Stomach (tissue), 8 donors: ENCODE measurements at regions not wholly inside any gene's neighbourhood (a gene's known extent, or its start where the extent isn't known, plus 50 kb on each side); places are given as distances from the start of the nearest gene placed in this dataset.

Experiments
- DNase-seq, 2 donors: peaks; one replicate each; pipeline versions ENCODE4 v3.0.0 to v3.0.0-alpha.2; 2013 to 2019
- H3K27ac ChIP-seq, 5 donors: fragments of 200-600 bp in 4 of 5; sonication (generic) in 4 of 5; one replicate each; pipeline ENCODE4 v1.5.1; 2013 to 2019; ENCODE audit warnings: mild to moderate bottlenecking in 1 of 5, moderate library complexity in 1 of 5
- H3K27me3 ChIP-seq, 3 donors: fragments of 200-600 bp; sonication (generic); one replicate each; pipeline ENCODE4 v1.5.1; 2017 to 2019; ENCODE audit warnings: mixed run types in 1 of 3
- H3K36me3 ChIP-seq, 4 donors: fragments of 200-600 bp; sonication (generic); 1 replicate in 3 of 4; 2 replicates in 1 of 4; pipeline ENCODE4 v1.5.1; 2016 to 2019
- H3K4me1 ChIP-seq, 4 donors: fragments of 200-600 bp; sonication (generic); one replicate each; pipeline ENCODE4 v1.5.1; 2016 to 2019
- H3K4me3 ChIP-seq, 4 donors: fragments of 200-600 bp; sonication (generic) in 3 of 4; one replicate each; pipeline ENCODE4 v1.5.1; 2016 to 2019; ENCODE audit warnings: mild to moderate bottlenecking in 1 of 4
- H3K9me3 ChIP-seq, 4 donors: fragments of 200-600 bp; sonication (generic); one replicate each; pipeline ENCODE4 v1.5.1; 2016 to 2019
- CTCF ChIP-seq, 7 experiments: fragments of 450-650 bp in 4 of 7; fragments of 200-600 bp in 3 of 7; sonication (generic) in 3 of 7; IDR thresholded peaks; one replicate each; pipeline ENCODE4 v1.5.1; 2016 to 2019; ENCODE audit warnings: antibody characterized with exemption in 7 of 7, control low read depth in 2 of 7, mild to moderate bottlenecking in 1 of 7
- EP300 ChIP-seq: sonication (generic); formaldehyde crosslinking; IDR thresholded peaks from one replicate; pipeline ENCODE4 v1.6.1; 2017; ENCODE audit warnings: antibody characterized with exemption
- POLR2A ChIP-seq, 4 donors: fragments of 450-650 bp; IDR thresholded peaks; one replicate each; pipeline ENCODE4 v1.6.1; 2016; ENCODE audit warnings: antibody characterized with exemption in 4 of 4, control low read depth in 2 of 4, mild to moderate bottlenecking in 1 of 4, moderate library complexity in 1 of 4
- POLR2AphosphoS5 ChIP-seq, 3 donors: sonication (generic); formaldehyde crosslinking; IDR thresholded peaks; one replicate each; pipeline ENCODE4 v1.6.1; 2016; ENCODE audit warnings: antibody characterized with exemption in 3 of 3
- WGBS, 5 donors: extraction: QIAGEN DNeasy Blood & Tissue Kit in 3 of 5; methylation state at CpG; one replicate each; pipeline versions ENCODE4 v1.1.5 to v1.1.7; 2013 to 2018; 5-methylcytosine and 5-hydroxymethylcytosine counted together
- intact Hi-C: fragments of 100-400 bp; cut with DNase I; formaldehyde crosslinking; loops from one replicate; pipeline ENCODE4 v1.15.1; 2023; ENCODE audit warnings: low total_unique reads
- donor health status: healthy with polysubstance abuse.
- donor health status: Bipolar disorder and iron deficiency.
- donor health status: healthy.

GRCh38 chr5:39876146-39876545 lies 451.4 kb upstream of the DAB2 start:
- no peaks in the 10 kb centered on the region for H3K27me3 ChIP-seq
- H3K9me3 ChIP-seq = peaks cover 0 to 2% (median 0%) of the 10 kb centered on the region in 4 donors
- H3K36me3 ChIP-seq = no peaks in the 10 kb centered on the region
- no peak for TF ChIP-seq POLR2A (IDR thresholded peaks at IDR 0.05)
- TF ChIP-seq EP300 = no peak
- no peak for TF ChIP-seq CTCF (IDR thresholded peaks at IDR 0.05)
- no peak for TF ChIP-seq POLR2AphosphoS5 (IDR thresholded peaks at IDR 0.05)
- no peak for DNase-seq
- intact Hi-C loops = no loop called here
- no peak overlapping the region for H3K27ac ChIP-seq
- 71 to 94% (median 80%) methylated on average over 1 of the region's 1 CpG for WGBS, 5 donors
- no peak overlapping the region for H3K4me3 ChIP-seq
- H3K4me1 ChIP-seq = no peaks in the 10 kb centered on the region

- DNase-seq = no peak
- Histone ChIP-seq H3K36me3 (no peaks in the 10 kb centered on the region), H3K27me3 (no peaks in the 10 kb centered on the region), H3K4me1 (no peaks in the 10 kb centered on the region), H3K9me3 (peaks cover 0 to 18% (median 4%) of the 10 kb centered on the region in 4 donors), H3K27ac (no peak overlapping the region), H3K4me3 (no peak overlapping the region)
- TF ChIP-seq EP300 (no peak), POLR2AphosphoS5 (IDR thresholded peaks at IDR 0.05) (no peak), POLR2A (IDR thresholded peaks at IDR 0.05) (no peak), CTCF (IDR thresholded peaks at IDR 0.05) (no peak)
- intact Hi-C loops = no loop called here
These were observed 445.4 kb upstream of the DAB2 start for GRCh38 chr5:39870137-39870536.

GRCh38 chr5:39869396-39869795 lies 444.6 kb upstream of the DAB2 start:
- H3K9me3 ChIP-seq = peaks cover 0 to 18% (median 4%) of the 10 kb centered on the region in 4 donors
- H3K4me3 ChIP-seq = no peak overlapping the region
- no peaks in the 10 kb centered on the region for H3K4me1 ChIP-seq
- intact Hi-C loops = no loop called here
- TF ChIP-seq EP300 (no peak), CTCF (IDR thresholded peaks at IDR 0.05) (no peak), POLR2A (IDR thresholded peaks at IDR 0.05) (no peak)
- WGBS, 5 donors = 77 to 94% (median 86%) methylated on average over 1 of the region's 1 CpG
- no peaks in the 10 kb centered on the region for H3K36me3 ChIP-seq
- H3K27me3 ChIP-seq = no peaks in the 10 kb centered on the region
- no peak for DNase-seq
- H3K27ac ChIP-seq = no peak overlapping the region

GRCh38 chr5:39867923-39868322 lies 443.1 kb upstream of the DAB2 start:
- no peak overlapping the region for H3K4me3 ChIP-seq
- H3K4me1 ChIP-seq = peaks cover 0 to 5% (median 0%) of the 10 kb centered on the region in 4 donors
- peaks cover 0 to 18% (median 4%) of the 10 kb centered on the region in 4 donors for H3K9me3 ChIP-seq
- H3K36me3 ChIP-seq = no peaks in the 10 kb centered on the region
- intact Hi-C loops = no loop called here
- DNase-seq = no peak
- no peak for TF ChIP-seq POLR2AphosphoS5 (IDR thresholded peaks at IDR 0.05)
- no peak for TF ChIP-seq CTCF (IDR thresholded peaks at IDR 0.05)
- TF ChIP-seq POLR2A (IDR thresholded peaks at IDR 0.05) = no peak
- TF ChIP-seq EP300 = no peak
- no peak overlapping the region for H3K27ac ChIP-seq
- no peaks in the 10 kb centered on the region for H3K27me3 ChIP-seq
